ENCODE measurements at regions not wholly inside any gene's neighbourhood (a gene's known extent, or its start where the extent isn't known, plus 50 kb on each side); places are given as distances from the start of the nearest gene placed in this dataset.

GRCh38 chr14:85752175-85752574 is 222.2 kb downstream of the FLRT2 start:
- in situ Hi-C loops (cut with HindIII; ENCODE audit: low pct_unique_long_range_greater_than_20kb, low sequenced_read_pairs) = no loop called here
- DNase-seq (ENCODE audit: low read depth) = no peak

GRCh38 chr14:85744573-85744972 is 214.6 kb downstream of the FLRT2 start:
- DNase-seq (ENCODE audit: low read depth) = no peak
- in situ Hi-C loops (cut with HindIII; ENCODE audit: low pct_unique_long_range_greater_than_20kb, low sequenced_read_pairs) = no loop called here

- in situ Hi-C loops (cut with HindIII; ENCODE audit: low pct_unique_long_range_greater_than_20kb, low sequenced_read_pairs) = no loop called here
These were observed 202.1 kb downstream of the FLRT2 start for GRCh38 chr14:85732031-85732430.

GRCh38 chr14:85731186-85731585 is 201.2 kb downstream of the FLRT2 start:
- no peak for DNase-seq (ENCODE audit: low read depth)
- in situ Hi-C loops (cut with HindIII; ENCODE audit: low pct_unique_long_range_greater_than_20kb, low sequenced_read_pairs) = no loop called here

More at GRCh38 chr14:85732031-85732430, 202.1 kb downstream of the FLRT2 start:
- no peak for DNase-seq (ENCODE audit: low read depth)

GRCh38 chr14:85728476-85729065 is 198.6 kb downstream of the FLRT2 start:
- in situ Hi-C loops (cut with HindIII; ENCODE audit: low pct_unique_long_range_greater_than_20kb, low sequenced_read_pairs) = no loop called here
- no peak for DNase-seq (ENCODE audit: low read depth)

GRCh38 chr14:85714069-85714468 is 184.1 kb downstream of the FLRT2 start:
- DNase-seq (ENCODE audit: low read depth) = no peak
- in situ Hi-C loops (cut with HindIII; ENCODE audit: low pct_unique_long_range_greater_than_20kb, low sequenced_read_pairs) = no loop called here

GRCh38 chr14:85711620-85712019 is 181.7 kb downstream of the FLRT2 start:
- in situ Hi-C loops (cut with HindIII; ENCODE audit: low pct_unique_long_range_greater_than_20kb, low sequenced_read_pairs) = no loop called here
- DNase-seq (ENCODE audit: low read depth) = no peak
